ENCODE measurements at regions not wholly inside any gene's neighbourhood (a gene's known extent, or its start where the extent isn't known, plus 50 kb on each side); places are given as distances from the start of the nearest gene placed in this dataset.

DNA sequence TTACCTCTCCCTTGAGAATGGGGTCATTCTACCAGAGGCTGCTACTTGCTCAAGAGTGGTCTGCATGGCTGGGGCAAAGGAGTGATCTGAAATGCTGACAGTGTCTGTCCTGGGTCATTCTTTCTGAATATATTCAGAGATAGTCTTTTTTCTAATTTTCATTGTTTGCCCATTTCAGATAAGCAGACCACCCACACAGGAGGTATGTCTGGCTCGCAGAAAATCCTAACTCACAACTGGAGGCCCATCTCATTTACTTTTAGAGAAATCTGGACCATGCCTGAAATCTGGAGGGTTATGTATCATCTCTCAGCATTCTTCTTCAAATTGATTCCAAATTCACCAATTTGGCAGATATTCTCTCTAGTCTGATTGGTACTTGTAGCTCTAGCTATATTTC is 227.6 kb downstream of the SEC61B start:
- Histone ChIP-seq H3K4me3 (no peak overlapping the region), H3K27me3 (no peaks in the 10 kb centered on the region), H3K36me3 (no peaks in the 10 kb centered on the region), H3K9me3 (no peaks in the 10 kb centered on the region), H3K4me1 (peaks cover 0 to 3% of the 10 kb centered on the region in 2 donors), H3K27ac (no peak overlapping the region)
- ATAC-seq (no peak), DNase-seq (no peak)
- intact Hi-C loops (cut with DNase I): no loop called here
- TF ChIP-seq, protein P1, sequence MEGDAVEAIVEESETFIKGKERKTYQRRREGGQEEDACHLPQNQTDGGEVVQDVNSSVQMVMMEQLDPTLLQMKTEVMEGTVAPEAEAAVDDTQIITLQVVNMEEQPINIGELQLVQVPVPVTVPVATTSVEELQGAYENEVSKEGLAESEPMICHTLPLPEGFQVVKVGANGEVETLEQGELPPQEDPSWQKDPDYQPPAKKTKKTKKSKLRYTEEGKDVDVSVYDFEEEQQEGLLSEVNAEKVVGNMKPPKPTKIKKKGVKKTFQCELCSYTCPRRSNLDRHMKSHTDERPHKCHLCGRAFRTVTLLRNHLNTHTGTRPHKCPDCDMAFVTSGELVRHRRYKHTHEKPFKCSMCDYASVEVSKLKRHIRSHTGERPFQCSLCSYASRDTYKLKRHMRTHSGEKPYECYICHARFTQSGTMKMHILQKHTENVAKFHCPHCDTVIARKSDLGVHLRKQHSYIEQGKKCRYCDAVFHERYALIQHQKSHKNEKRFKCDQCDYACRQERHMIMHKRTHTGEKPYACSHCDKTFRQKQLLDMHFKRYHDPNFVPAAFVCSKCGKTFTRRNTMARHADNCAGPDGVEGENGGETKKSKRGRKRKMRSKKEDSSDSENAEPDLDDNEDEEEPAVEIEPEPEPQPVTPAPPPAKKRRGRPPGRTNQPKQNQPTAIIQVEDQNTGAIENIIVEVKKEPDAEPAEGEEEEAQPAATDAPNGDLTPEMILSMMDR (IDR thresholded peaks at IDR 0.05): no peak

DNA sequence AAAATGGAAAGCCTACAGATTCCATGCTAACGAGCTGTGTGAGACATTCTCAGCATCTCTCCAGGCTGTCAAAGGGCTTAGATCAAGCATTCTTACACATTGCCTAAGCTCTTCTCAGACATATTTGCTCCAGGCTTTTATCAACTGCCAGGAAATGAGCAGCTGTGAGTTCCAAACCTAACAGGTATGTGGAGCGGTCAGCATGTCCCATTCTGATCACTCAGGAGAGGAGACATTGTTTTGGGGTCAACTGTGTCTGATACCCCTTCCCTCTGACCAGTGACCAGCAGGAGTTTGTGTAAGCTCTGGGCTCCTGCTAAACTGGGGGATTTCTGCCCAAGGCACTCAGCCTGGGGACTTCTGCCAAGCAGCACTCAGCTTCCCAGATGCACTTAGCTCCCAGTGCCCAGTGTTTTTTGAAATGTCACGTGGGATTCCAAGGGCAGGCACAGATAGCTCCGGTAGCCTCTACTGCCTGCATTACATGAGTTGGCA is 229.1 kb downstream of the SEC61B start:
- DNase-seq: peak in 1 of 4 donors; percentile 44
- Histone ChIP-seq H3K36me3 (no peaks in the 10 kb centered on the region), H3K4me1 (peaks cover 0 to 3% of the 10 kb centered on the region in 2 donors), H3K27me3 (no peaks in the 10 kb centered on the region), H3K27ac (no peak overlapping the region), H3K9me3 (no peaks in the 10 kb centered on the region), H3K4me3 (no peak overlapping the region)
- peak; percentile 95 for ATAC-seq
- intact Hi-C loops (cut with DNase I): no loop called here
- TF ChIP-seq, protein P1 (IDR thresholded peaks at IDR 0.05): no peak

DNA sequence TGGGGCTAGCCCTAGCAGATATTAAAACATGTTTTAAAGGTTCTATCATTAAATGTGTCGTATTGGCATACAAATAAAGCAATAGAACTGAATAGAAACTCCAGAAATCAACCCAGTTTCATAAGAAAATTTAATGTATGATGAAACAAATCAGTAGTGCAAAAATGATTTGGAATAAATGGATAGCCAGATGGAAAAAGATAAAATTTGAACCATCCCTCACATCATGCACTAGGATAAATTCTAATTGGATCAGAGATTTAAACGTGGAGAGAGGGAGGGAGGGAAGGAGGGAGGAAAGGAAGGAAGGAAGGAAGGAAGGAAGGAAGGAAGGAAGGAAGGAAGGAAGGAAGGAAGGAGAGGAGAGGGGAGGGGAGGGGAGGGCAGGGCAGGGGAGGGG is 235.3 kb downstream of the SEC61B start:
- intact Hi-C loops (cut with DNase I): no loop called here
- no peaks in the 10 kb centered on the region for H3K9me3 ChIP-seq
- H3K36me3 ChIP-seq: no peaks in the 10 kb centered on the region
- H3K27me3 ChIP-seq: no peaks in the 10 kb centered on the region
- no peak overlapping the region for H3K27ac ChIP-seq
- ATAC-seq (no peak), DNase-seq (no peak)
- TF ChIP-seq, protein P1 (IDR thresholded peaks at IDR 0.05): no peak
- H3K4me3 ChIP-seq: no peak overlapping the region
- no peaks in the 10 kb centered on the region for H3K4me1 ChIP-seq

DNA sequence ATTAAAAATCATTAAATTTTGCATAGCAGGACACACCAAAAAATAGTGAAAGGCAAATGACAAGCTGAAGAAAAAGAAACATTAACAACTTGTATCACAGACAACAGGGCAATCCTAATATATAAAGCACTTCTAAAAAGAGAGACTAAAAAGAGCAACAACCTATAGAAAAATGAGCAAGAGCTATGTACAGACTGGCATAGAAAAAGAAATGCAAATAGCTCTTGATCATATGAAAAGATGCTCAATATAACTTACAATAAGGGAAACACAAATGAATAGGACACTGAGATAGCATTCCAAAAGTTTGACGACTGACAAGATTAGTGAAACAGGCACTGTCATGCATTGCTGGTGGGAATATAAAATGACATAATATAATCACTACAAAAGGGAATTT is 235.9 kb downstream of the SEC61B start:
- ATAC-seq: no peak
- no peaks in the 10 kb centered on the region for H3K36me3 ChIP-seq
- H3K4me3 ChIP-seq: no peak overlapping the region
- H3K9me3 ChIP-seq: no peaks in the 10 kb centered on the region
- DNase-seq: no peak
- H3K4me1 ChIP-seq: no peaks in the 10 kb centered on the region
- TF ChIP-seq, protein P1 (IDR thresholded peaks at IDR 0.05): no peak
- H3K27me3 ChIP-seq: no peaks in the 10 kb centered on the region
- no peak overlapping the region for H3K27ac ChIP-seq
- intact Hi-C loops (cut with DNase I): no loop called here

DNA sequence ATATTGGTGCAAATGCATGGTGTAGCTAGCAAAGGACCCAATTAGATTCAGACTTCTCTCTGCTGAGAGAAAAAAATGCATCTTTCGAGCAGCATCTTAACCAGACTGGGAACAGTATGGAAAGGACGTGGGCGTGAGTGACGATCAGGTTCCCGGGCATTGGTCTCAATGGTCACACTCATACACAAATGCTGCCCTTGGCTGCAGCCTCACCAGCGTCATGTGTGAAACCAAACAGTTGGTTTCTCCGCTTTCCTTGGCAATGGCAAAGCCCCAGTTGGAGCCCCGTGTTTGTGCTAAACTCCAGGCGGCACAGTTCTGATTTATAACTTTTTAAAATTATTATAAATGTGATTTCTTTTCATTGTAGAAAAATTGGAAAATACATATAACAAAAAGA is 237.8 kb downstream of the SEC61B start:
- no peaks in the 10 kb centered on the region for H3K4me1 ChIP-seq
- no peaks in the 10 kb centered on the region for H3K36me3 ChIP-seq
- DNase-seq: no peak
- H3K9me3 ChIP-seq: no peaks in the 10 kb centered on the region
- ATAC-seq: no peak
- H3K4me3 ChIP-seq: no peak overlapping the region
- no peaks in the 10 kb centered on the region for H3K27me3 ChIP-seq
- TF ChIP-seq, protein P1 (IDR thresholded peaks at IDR 0.05): no peak
- H3K27ac ChIP-seq: no peak overlapping the region
- intact Hi-C loops (cut with DNase I): no loop called here

Measured in left lung (tissue), 4 donors.